Heart left ventricle (tissue), 16 donors: ENCODE measurements at regions not wholly inside any gene's neighbourhood (a gene's known extent, or its start where the extent isn't known, plus 50 kb on each side); places are given as distances from the start of the nearest gene placed in this dataset.

ENCODE experiments used
- ATAC-seq, 4 donors: fragments of 200-7000 bp; cut with Tn5 transposase; one replicate each; pipeline ENCODE4 v1.9.1; 2020 to 2022; ENCODE audit warnings: moderate library complexity in 4 of 4, mild to moderate bottlenecking in 3 of 4, moderate number of reproducible peaks in 1 of 4
- DNase-seq, 5 donors: peaks; one replicate each; pipeline ENCODE4 v3.0.0-alpha.2; 2020
- H3K27ac ChIP-seq, 12 donors: fragments of 200-600 bp; sonication (generic) in 4 of 12; one replicate each; pipeline versions ENCODE4 v1.5.0 to v1.8.0; 2016 to 2022; ENCODE audit warnings: mild to moderate bottlenecking in 2 of 12
- H3K27me3 ChIP-seq, 9 donors: fragments of 200-600 bp; sonication (generic) in 2 of 9; one replicate each; pipeline versions ENCODE4 v1.5.1 to v1.8.0; 2016 to 2022; ENCODE audit warnings: mild to moderate bottlenecking in 3 of 9
- H3K36me3 ChIP-seq, 9 donors: fragments of 200-600 bp; sonication (generic) in 2 of 9; one replicate each; pipeline versions ENCODE4 v1.5.0 to v1.8.0; 2018 to 2022; ENCODE audit warnings: mild to moderate bottlenecking in 2 of 9
- H3K4me1 ChIP-seq, 12 donors: fragments of 200-600 bp; sonication (generic) in 4 of 12; one replicate each; pipeline versions ENCODE4 v1.5.0 to v1.8.0; 2016 to 2022; ENCODE audit warnings: mild to moderate bottlenecking in 3 of 12
- H3K4me3 ChIP-seq, 12 donors: fragments of 200-600 bp; sonication (generic) in 4 of 12; one replicate each; pipeline versions ENCODE4 v1.5.0 to v1.8.0; 2017 to 2022; ENCODE audit warnings: mild to moderate bottlenecking in 9 of 12, moderate library complexity in 4 of 12
- H3K9me3 ChIP-seq, 12 donors: fragments of 200-600 bp; sonication (generic) in 4 of 12; one replicate each; pipeline versions ENCODE4 v1.5.0 to v1.8.0; 2016 to 2022; ENCODE audit warnings: mild to moderate bottlenecking in 1 of 12
- POLR2A ChIP-seq, 2 donors: fragments of 450-650 bp; IDR thresholded peaks; one replicate each; pipeline ENCODE4 v1.6.1; 2017; ENCODE audit warnings: antibody characterized with exemption in 2 of 2, mild to moderate bottlenecking in 2 of 2, moderate library complexity in 2 of 2
- WGBS, 4 donors: extraction: QIAGEN DNeasy Blood & Tissue Kit in 2 of 4; methylation state at CpG; one replicate each; pipeline versions ENCODE4 v1.1.5 to v1.1.7; 2013 to 2018; 5-methylcytosine and 5-hydroxymethylcytosine counted together
- intact Hi-C, 10 donors: fragments of 100-400 bp; cut with DNase I; formaldehyde crosslinking; loops; one replicate each; pipeline versions ENCODE4 v1.11.1 to v1.14.2; 2022
- TF ChIP-seq, protein P1 (sequence below), 12 donors: fragments of 200-600 bp; sonication (generic) in 4 of 12; IDR thresholded peaks; one replicate each; pipeline versions ENCODE4 v1.5.0 to v1.8.0; 2018 to 2022; ENCODE audit warnings: antibody characterized with exemption in 12 of 12, mild to moderate bottlenecking in 5 of 12
- donor health status: ischemic (EF 13 %, LVEDD 7.1; RV severe dilation, severe dysfunction).
- donor health status: healthy with polysubstance abuse.
- donor health status: DM: no; HTN: yes; CAD: no.
- donor health status: DM: no; HTN: no; CAD: no.
- donor health status: ischemic (EF 25% LVEDD 6.9; RV normal size, moderate dysfunction).
- donor health status: ischemic (EF 25% LVEDD 5.7; RV mildly dilated, moderate dysfunction).
- donor health status: healthy.
- donor health status: DM: yes; HTN: yes; CAD: no.
- donor health status: ischemic (EF 35%, LVEDD 5.7; RV mildly dilated, moderate dysfunction).
- donor health status: nonischemic (EF 11% LVEDD 7.7; RV severe dilation, severe dysfunction).
- donor health status: DM: yes; HTN: yes; CAD: no.
- donor health status: PGD.
- donor health status: ischemic (EF 29% LVEDD 5.4; RV normal size, mild dysfunction).
- donor health status: nonischemic (EF 23%, LVEDD 6.1; RV moderate dilation, normal function).

DNA sequence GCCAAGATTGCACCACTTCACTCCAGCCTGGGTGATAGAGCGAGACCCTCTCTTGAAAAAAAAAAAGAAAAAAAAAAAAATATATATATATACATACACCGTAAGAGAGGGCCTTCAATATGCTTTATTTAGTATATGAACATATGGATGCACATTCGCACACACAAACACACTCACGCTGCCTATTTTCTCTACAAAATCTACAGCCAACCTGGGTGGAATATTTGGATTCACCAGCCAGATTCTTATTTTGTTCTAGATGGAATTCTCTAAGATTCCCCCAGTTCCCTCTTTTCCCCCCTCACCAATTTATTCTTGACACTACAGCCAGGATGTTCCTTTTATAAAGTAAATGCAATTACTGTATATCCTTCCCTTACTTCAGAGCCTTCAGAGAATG is 131.6 kb downstream of the TM2D1 start:
- intact Hi-C loops, result no loop called here
- no peaks in the 10 kb centered on the region for H3K27me3 ChIP-seq
- H3K4me3 ChIP-seq, result no peak overlapping the region
- peaks cover 0 to 12% (median 3%) of the 10 kb centered on the region in 12 donors for H3K9me3 ChIP-seq
- 93 to 98% (median 96%) methylated on average over 4 of the region's 4 CpGs for WGBS, 4 donors
- DNase-seq (no peak), ATAC-seq (no peak)
- no peak for TF ChIP-seq POLR2A (IDR thresholded peaks at IDR 0.05)
- TF ChIP-seq, protein P1, sequence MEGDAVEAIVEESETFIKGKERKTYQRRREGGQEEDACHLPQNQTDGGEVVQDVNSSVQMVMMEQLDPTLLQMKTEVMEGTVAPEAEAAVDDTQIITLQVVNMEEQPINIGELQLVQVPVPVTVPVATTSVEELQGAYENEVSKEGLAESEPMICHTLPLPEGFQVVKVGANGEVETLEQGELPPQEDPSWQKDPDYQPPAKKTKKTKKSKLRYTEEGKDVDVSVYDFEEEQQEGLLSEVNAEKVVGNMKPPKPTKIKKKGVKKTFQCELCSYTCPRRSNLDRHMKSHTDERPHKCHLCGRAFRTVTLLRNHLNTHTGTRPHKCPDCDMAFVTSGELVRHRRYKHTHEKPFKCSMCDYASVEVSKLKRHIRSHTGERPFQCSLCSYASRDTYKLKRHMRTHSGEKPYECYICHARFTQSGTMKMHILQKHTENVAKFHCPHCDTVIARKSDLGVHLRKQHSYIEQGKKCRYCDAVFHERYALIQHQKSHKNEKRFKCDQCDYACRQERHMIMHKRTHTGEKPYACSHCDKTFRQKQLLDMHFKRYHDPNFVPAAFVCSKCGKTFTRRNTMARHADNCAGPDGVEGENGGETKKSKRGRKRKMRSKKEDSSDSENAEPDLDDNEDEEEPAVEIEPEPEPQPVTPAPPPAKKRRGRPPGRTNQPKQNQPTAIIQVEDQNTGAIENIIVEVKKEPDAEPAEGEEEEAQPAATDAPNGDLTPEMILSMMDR (IDR thresholded peaks at IDR 0.05), result no peak
- H3K4me1 ChIP-seq, result peaks cover 0 to 6% (median 0%) of the 10 kb centered on the region in 12 donors
- H3K27ac ChIP-seq, result no peak overlapping the region
- no peaks in the 10 kb centered on the region for H3K36me3 ChIP-seq

DNA sequence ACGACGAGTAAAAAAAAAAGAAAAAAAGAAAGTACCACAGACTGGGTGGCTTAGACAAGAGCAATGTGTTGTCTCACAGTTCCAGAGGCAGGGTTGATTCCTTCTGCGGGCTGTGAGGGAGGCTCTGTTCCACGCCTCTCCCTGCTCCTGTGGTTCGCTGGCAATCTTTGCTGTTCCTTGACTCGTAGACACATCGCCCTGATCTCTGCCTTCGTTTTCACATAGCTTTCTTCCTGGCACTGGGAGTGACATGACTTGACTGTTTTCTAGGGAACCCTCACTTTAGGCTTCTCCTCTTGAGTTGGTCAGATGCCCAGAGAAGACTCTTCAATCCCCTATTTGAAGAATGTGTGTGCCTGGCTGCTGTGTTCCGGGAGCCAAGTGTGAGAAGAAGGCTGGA is 133.6 kb downstream of the TM2D1 start:
- intact Hi-C loops, result no loop called here
- no peak for DNase-seq
- peak overlapping the region in 1 of 12 donors; percentile 23 for H3K4me3 ChIP-seq
- WGBS, 4 donors, result 79 to 84% (median 83%) methylated on average over 9 of the region's 9 CpGs
- H3K27me3 ChIP-seq, result no peaks in the 10 kb centered on the region
- peak overlapping the region in 1 of 12 donors; percentile 43 for H3K27ac ChIP-seq
- H3K4me1 ChIP-seq, result peaks cover 0 to 6% (median 0%) of the 10 kb centered on the region in 12 donors
- TF ChIP-seq, protein P1 (IDR thresholded peaks at IDR 0.05), result no peak
- no peak for TF ChIP-seq POLR2A (IDR thresholded peaks at IDR 0.05)
- peak in 2 of 4 donors; percentile 39 to 44 for ATAC-seq
- no peaks in the 10 kb centered on the region for H3K9me3 ChIP-seq
- H3K36me3 ChIP-seq, result no peaks in the 10 kb centered on the region

DNA sequence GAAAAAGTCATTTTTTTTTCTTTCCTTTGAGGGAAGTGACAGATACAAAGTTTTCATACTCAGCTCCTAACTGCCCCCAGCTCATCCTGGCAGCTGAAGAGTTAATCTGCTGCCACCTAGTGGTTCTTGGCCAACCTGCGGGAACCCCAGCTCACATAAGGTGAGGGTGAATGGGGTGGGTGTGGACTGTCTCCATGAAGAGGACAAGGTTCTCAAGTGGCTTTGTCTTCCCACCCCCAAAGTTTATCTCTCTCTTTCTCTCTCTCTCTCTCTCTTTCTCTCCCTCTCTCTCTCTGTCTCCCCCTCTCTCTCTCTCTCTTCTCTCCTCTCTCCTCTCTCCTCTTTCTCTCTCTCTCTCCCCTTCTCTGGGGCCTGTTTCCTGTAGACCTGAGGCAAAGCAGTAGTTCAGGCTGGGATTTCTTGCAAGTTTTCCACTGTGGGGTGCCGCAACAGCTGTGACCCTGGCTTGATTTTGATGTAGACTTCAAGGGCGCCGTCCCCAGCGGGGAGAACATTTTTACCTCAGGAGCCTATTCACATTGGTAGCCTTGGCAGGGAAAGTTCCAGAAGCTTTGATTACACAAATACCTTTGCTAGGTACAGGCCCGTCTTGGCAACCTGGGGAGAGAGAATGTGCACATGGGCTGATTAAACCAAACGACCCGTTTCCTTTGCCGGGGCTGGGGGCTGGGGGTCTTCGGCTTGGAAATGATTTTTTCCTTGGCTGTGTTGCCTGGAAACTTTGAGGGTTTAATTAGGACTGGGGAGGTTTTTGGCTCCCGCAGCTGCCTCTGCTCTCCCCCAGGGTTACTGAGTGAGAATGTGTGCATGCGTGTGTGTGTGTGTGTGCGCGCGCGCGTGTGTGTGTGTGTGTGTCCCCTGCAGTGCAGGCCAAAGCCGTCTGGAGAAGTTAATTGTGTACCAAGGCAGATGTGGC is 135.9 kb downstream of the TM2D1 start:
- WGBS, 4 donors, result 62 to 75% (median 68%) methylated on average over 18 of the region's 18 CpGs
- H3K4me1 ChIP-seq, result peaks cover 0 to 6% (median 0%) of the 10 kb centered on the region in 12 donors
- peak overlapping the region in 1 of 12 donors; percentile 24 for H3K27ac ChIP-seq
- intact Hi-C loops, result loop anchor here in 7 of 10 donors (5.0 to 10.0 kb wide), 6 partner anchors 114 to 614 kb away; no protein-coding TSS in a partner anchor
- H3K27me3 ChIP-seq, result no peaks in the 10 kb centered on the region
- H3K4me3 ChIP-seq, result no peak overlapping the region
- H3K36me3 ChIP-seq, result no peaks in the 10 kb centered on the region
- peak; percentile 29 to 64 (median 48) for DNase-seq
- TF ChIP-seq, protein P1 (IDR thresholded peaks at IDR 0.05), result peak; percentile 56 to 77 (median 66)
- no peak for TF ChIP-seq POLR2A (IDR thresholded peaks at IDR 0.05)
- ATAC-seq, result peak; percentile 56 to 85 (median 80)
- no peaks in the 10 kb centered on the region for H3K9me3 ChIP-seq

DNA sequence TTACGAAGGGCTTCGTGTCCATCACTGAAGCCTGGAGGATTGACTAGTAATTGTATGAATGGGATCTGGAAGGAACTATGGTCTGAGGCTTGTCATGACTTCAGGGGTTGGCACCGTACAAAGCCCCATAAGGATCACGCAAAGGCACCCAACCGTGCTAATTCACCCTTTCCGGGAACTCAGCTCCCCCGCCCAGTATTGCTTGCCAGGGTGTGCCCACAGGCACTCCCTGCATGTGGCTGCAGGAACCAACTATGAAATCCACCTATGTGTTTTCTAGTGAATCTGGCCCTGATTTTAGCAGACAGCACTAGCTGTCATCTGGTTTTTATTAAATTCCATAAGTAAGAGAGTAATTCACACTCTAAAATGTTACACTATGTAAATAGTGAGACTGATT is 139.2 kb downstream of the TM2D1 start:
- WGBS, 4 donors, result 83 to 95% (median 88%) methylated on average over 7 of the region's 7 CpGs
- Histone ChIP-seq H3K4me1 (peaks cover 0 to 6% (median 0%) of the 10 kb centered on the region in 12 donors), H3K36me3 (no peaks in the 10 kb centered on the region), H3K27me3 (no peaks in the 10 kb centered on the region), H3K27ac (no peak overlapping the region), H3K9me3 (no peaks in the 10 kb centered on the region), H3K4me3 (no peak overlapping the region)
- TF ChIP-seq, protein P1 (IDR thresholded peaks at IDR 0.05), result no peak
- TF ChIP-seq POLR2A (IDR thresholded peaks at IDR 0.05), result no peak
- intact Hi-C loops, result loop anchor here in 7 of 10 donors (5.0 to 10.0 kb wide), 6 partner anchors 111 to 611 kb away; no protein-coding TSS in a partner anchor
- ATAC-seq, result no peak
- DNase-seq, result no peak
